Nephron progenitor cell (in vitro differentiated cells): ENCODE measurements at regions not wholly inside any gene's neighbourhood (a gene's known extent, or its start where the extent isn't known, plus 50 kb on each side); places are given as distances from the start of the nearest gene placed in this dataset.

ENCODE experiments used
- DNase-seq: peaks from one replicate; pipeline ENCODE4 v3.0.0; 2021
- H3K27ac Mint-ChIP-seq: 2 replicates; pipeline ENCODE4 v1.8.0; 2021; ENCODE audit warnings: mild to moderate bottlenecking, moderate library complexity, mixed read lengths
- H3K27me3 Mint-ChIP-seq: 2 replicates; pipeline ENCODE4 v1.8.0; 2021; ENCODE audit warnings: mild to moderate bottlenecking, low read depth, mixed read lengths; ENCODE audit not compliant: poor library complexity
- H3K36me3 Mint-ChIP-seq: 2 replicates; pipeline ENCODE4 v1.8.0; 2021; ENCODE audit warnings: low read depth, mixed read lengths
- H3K4me1 Mint-ChIP-seq: 2 replicates; pipeline ENCODE4 v1.8.0; 2021; ENCODE audit warnings: mixed read lengths
- H3K4me3 Mint-ChIP-seq: 2 replicates; pipeline ENCODE4 v1.8.0; 2021; ENCODE audit warnings: mild to moderate bottlenecking, moderate library complexity, mixed read lengths
- H3K9me3 Mint-ChIP-seq: 2 replicates; pipeline ENCODE4 v1.8.0; 2021; ENCODE audit warnings: mild to moderate bottlenecking, moderate library complexity, mixed read lengths
- CTCF ChIP-seq: fragments of 200-600 bp; sonication (generic); IDR thresholded peaks from 2 replicates; pipeline ENCODE4 v1.5.0; 2021; ENCODE audit warnings: antibody characterized with exemption

GRCh38 chr4:12579172-12579571 is 905.0 kb downstream of the RAB28 start:
- Mint-ChIP-seq H3K36me3 (no peaks in the 10 kb centered on the region), H3K9me3 (no peaks in the 10 kb centered on the region), H3K4me3 (no peak overlapping the region), H3K4me1 (peaks cover 3% of the 10 kb centered on the region), H3K27ac (no peak overlapping the region), H3K27me3 (no peaks in the 10 kb centered on the region)
- no peak for TF ChIP-seq CTCF
- DNase-seq = no peak

GRCh38 chr4:12576409-12576808 is 907.7 kb downstream of the RAB28 start:
- DNase-seq = no peak
- Mint-ChIP-seq H3K4me3 (no peak overlapping the region), H3K4me1 (peaks cover 14% of the 10 kb centered on the region), H3K27me3 (no peaks in the 10 kb centered on the region), H3K9me3 (no peaks in the 10 kb centered on the region), H3K36me3 (no peaks in the 10 kb centered on the region), H3K27ac (no peak overlapping the region)
- no peak for TF ChIP-seq CTCF

- TF ChIP-seq CTCF = no peak
- Mint-ChIP-seq H3K27ac (no peak overlapping the region), H3K4me1 (peaks cover 14% of the 10 kb centered on the region), H3K4me3 (no peak overlapping the region), H3K9me3 (no peaks in the 10 kb centered on the region), H3K36me3 (no peaks in the 10 kb centered on the region), H3K27me3 (no peaks in the 10 kb centered on the region)
- no peak for DNase-seq
These were observed 910.4 kb downstream of the RAB28 start for GRCh38 chr4:12573716-12574115.

GRCh38 chr4:12562476-12563140 is 921.5 kb downstream of the RAB28 start:
- Mint-ChIP-seq H3K4me3 (no peak overlapping the region), H3K9me3 (no peaks in the 10 kb centered on the region)

DNA sequence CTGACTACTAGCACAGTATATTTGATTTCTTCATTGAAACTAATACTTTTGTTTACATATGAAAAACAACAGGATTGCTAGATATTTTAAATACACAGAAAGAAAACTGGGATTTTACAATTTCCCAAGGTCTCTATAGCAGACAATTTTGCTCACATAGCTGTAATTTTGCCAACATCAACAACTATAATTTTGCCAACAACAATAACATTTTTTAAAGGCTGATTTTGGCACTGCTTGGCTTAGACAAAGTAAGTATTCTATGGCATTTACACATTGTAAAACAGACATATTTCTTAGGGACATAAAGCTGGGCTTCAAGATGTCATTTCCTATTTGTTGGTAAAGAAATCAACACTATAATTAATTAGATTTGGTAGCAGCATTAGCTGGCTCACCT is 922.1 kb downstream of the RAB28 start:
- Mint-ChIP-seq H3K36me3 (no peaks in the 10 kb centered on the region), H3K27ac (no peak overlapping the region), H3K4me3 (no peak overlapping the region), H3K27me3 (no peaks in the 10 kb centered on the region), H3K4me1 (no peaks in the 10 kb centered on the region), H3K9me3 (no peaks in the 10 kb centered on the region)
- no peak for DNase-seq
- no peak for TF ChIP-seq CTCF

More at GRCh38 chr4:12562476-12563140, 921.5 kb downstream of the RAB28 start:
- no peaks in the 10 kb centered on the region for H3K4me1 Mint-ChIP-seq
- H3K27me3 Mint-ChIP-seq = no peaks in the 10 kb centered on the region
- H3K36me3 Mint-ChIP-seq = no peaks in the 10 kb centered on the region
- H3K27ac Mint-ChIP-seq = no peak overlapping the region
- DNase-seq = no peak
- no peak for TF ChIP-seq CTCF

DNA sequence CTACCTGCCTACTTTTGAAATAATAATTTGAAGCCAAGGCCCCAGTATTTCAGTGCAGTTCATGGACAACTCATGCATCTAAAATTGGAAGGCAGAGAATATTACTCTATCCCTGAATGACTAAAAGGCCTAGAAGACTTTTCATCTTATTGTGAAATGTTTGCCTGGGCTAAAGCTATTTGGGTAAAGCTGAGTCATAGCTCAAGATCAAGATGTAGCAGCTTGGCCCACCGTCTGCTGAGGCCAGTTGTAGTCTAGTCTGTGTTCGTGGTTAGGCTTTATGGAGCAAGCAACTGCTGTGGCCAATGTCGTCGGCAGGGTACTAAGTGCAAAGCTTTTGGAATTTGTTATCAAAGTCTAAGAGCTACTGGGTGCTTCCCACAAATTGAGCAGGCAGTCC is 929.1 kb downstream of the RAB28 start:
- DNase-seq = no peak
- Mint-ChIP-seq H3K36me3 (no peaks in the 10 kb centered on the region), H3K4me1 (no peaks in the 10 kb centered on the region), H3K4me3 (no peak overlapping the region), H3K27ac (no peak overlapping the region), H3K27me3 (peaks cover 3% of the 10 kb centered on the region), H3K9me3 (peaks cover 6% of the 10 kb centered on the region)
- no peak for TF ChIP-seq CTCF
